CD4-positive, alpha-beta T cell (primary cell): ENCODE measurements at regions not wholly inside any gene's neighbourhood (a gene's known extent, or its start where the extent isn't known, plus 50 kb on each side); places are given as distances from the start of the nearest gene placed in this dataset.

Experiments
- ATAC-seq: fragments of 200-7000 bp; cut with Tn5 transposase; one replicate; pipeline ENCODE4 v1.10.0; 2022; ENCODE audit warnings: mild to moderate bottlenecking; ENCODE audit not compliant: poor library complexity
- CTCF ChIA-PET: fragments of 350-600 bp; sonication (Branson Sonifier 250); formaldehyde crosslinking; loops from one replicate; lab custom pipeline; 2021; ENCODE audit warnings: antibody characterized with exemption, inconsistent platforms; lab: Charles Lee
- POLR2A ChIA-PET: fragments of 350-600 bp; sonication (Branson Sonifier 250); formaldehyde crosslinking; loops from one replicate; lab custom pipeline; 2021; ENCODE audit warnings: antibody characterized with exemption, inconsistent platforms; lab: Charles Lee
- DNase-seq, 14 experiments: peaks; one replicate each; pipeline ENCODE4 v3.0.0-alpha.2; 2013 to 2020; ENCODE audit warnings: mixed read lengths in 2 of 14
- H3K27ac ChIP-seq, 2 donors: one replicate each; pipeline versions ENCODE4 v1.5.1 to v1.7.0; 2013; ENCODE audit warnings: low read length in 2 of 2, low read depth in 1 of 2, mild to moderate bottlenecking in 1 of 2
- H3K27me3 ChIP-seq, 2 experiments: 1 replicate in 1 of 2; 2 replicates in 1 of 2; pipeline versions ENCODE4 v1.6.1 to v1.7.0; 2013; ENCODE audit warnings: low read length in 2 of 2, control low read depth in 1 of 2, mild to moderate bottlenecking in 1 of 2, moderate library complexity in 1 of 2; ENCODE audit not compliant: insufficient read depth in 2 of 2, control insufficient read depth in 1 of 2
- H3K36me3 ChIP-seq: one replicate; pipeline ENCODE4 v1.6.1; 2013; ENCODE audit warnings: low read length, control low read depth; ENCODE audit not compliant: insufficient read depth
- H3K4me1 ChIP-seq: one replicate; pipeline ENCODE4 v1.6.1; 2013; ENCODE audit warnings: low read length, control low read depth; ENCODE audit not compliant: insufficient read depth
- H3K4me3 ChIP-seq: one replicate; pipeline ENCODE4 v1.5.1; 2013; ENCODE audit warnings: mild to moderate bottlenecking, low read length, moderate library complexity
- H3K9me3 ChIP-seq, 2 experiments: 1 replicate in 1 of 2; 2 replicates in 1 of 2; pipeline versions ENCODE4 v1.6.1 to v1.7.0; 2013; ENCODE audit warnings: low read length in 2 of 2, mild to moderate bottlenecking in 2 of 2, control low read depth in 1 of 2, moderate library complexity in 1 of 2; ENCODE audit not compliant: control insufficient read depth in 1 of 2, insufficient read depth in 1 of 2
- H3K27ac Mint-ChIP-seq: one replicate; pipeline ENCODE4 v1.8.0; 2020; ENCODE audit warnings: mixed read lengths
- H3K27me3 Mint-ChIP-seq: one replicate; pipeline ENCODE4 v1.8.0; 2021; ENCODE audit warnings: mixed read lengths
- H3K36me3 Mint-ChIP-seq: one replicate; pipeline ENCODE4 v1.8.0; 2021; ENCODE audit warnings: low read depth, mixed read lengths
- H3K4me1 Mint-ChIP-seq: one replicate; pipeline ENCODE4 v1.8.0; 2021; ENCODE audit warnings: low read depth, mixed read lengths
- H3K4me3 Mint-ChIP-seq: one replicate; pipeline ENCODE4 v1.8.0; 2020; ENCODE audit warnings: mild to moderate bottlenecking, mixed read lengths
- H3K9me3 Mint-ChIP-seq: one replicate; pipeline ENCODE4 v1.8.0; 2020; ENCODE audit warnings: mixed read lengths
- CTCF ChIP-seq: fragments of 200-600 bp; IDR thresholded peaks from one replicate; pipeline ENCODE4 v1.8.0; 2022; ENCODE audit warnings: antibody characterized with exemption, mild to moderate bottlenecking
- intact Hi-C, 2 experiments: fragments of 100-400 bp; cut with DNase I in 1 of 2; cut with micrococcal nuclease in 1 of 2; formaldehyde crosslinking; loops; one replicate each; pipeline versions ENCODE4 v1.15.1 to v1.9.0; 2023 to 2025; cut with DNase I, micrococcal nuclease

GRCh38 chr3:63746211-63746610 is 72.9 kb upstream of the C3orf49 start:
- no peaks in the 10 kb centered on the region for H3K4me1 Mint-ChIP-seq
- no peak overlapping the region for H3K4me3 Mint-ChIP-seq

GRCh38 chr3:63751459-63751858 is 67.6 kb upstream of the C3orf49 start:
- Histone ChIP-seq H3K27ac (no peak overlapping the region), H3K27me3 (no peaks in the 10 kb centered on the region), H3K4me1 (no peaks in the 10 kb centered on the region), H3K9me3 (no peaks in the 10 kb centered on the region), H3K4me3 (no peak overlapping the region), H3K36me3 (no peaks in the 10 kb centered on the region)
- ATAC-seq: no peak
- H3K4me1 Mint-ChIP-seq: no peaks in the 10 kb centered on the region
- peaks cover 5% of the 10 kb centered on the region for H3K9me3 Mint-ChIP-seq
- no peak for DNase-seq
- TF ChIP-seq CTCF: no peak
- intact Hi-C loops: no loop called here
- H3K4me3 Mint-ChIP-seq: no peak overlapping the region
- ChIA-PET POLR2A (no interaction called here), CTCF (interaction anchor here (0.9 kb wide), 1 partner anchor 10 kb away, joined by 3 read pairs; no protein-coding TSS in a partner anchor)
- no peaks in the 10 kb centered on the region for H3K36me3 Mint-ChIP-seq
- no peak overlapping the region for H3K27ac Mint-ChIP-seq
- no peaks in the 10 kb centered on the region for H3K27me3 Mint-ChIP-seq

More at GRCh38 chr3:63746211-63746610, 72.9 kb upstream of the C3orf49 start:
- CTCF ChIA-PET: no interaction called here
- no peaks in the 10 kb centered on the region for H3K9me3 ChIP-seq
- POLR2A ChIA-PET: no interaction called here
- ATAC-seq (no peak), DNase-seq (no peak)
- no peak overlapping the region for H3K27ac ChIP-seq
- Mint-ChIP-seq H3K27me3 (no peaks in the 10 kb centered on the region), H3K36me3 (no peaks in the 10 kb centered on the region), H3K9me3 (peaks cover 8% of the 10 kb centered on the region), H3K27ac (no peak overlapping the region)
- H3K4me1 ChIP-seq: no peaks in the 10 kb centered on the region
- no peaks in the 10 kb centered on the region for H3K27me3 ChIP-seq
- intact Hi-C loops: no loop called here
- H3K4me3 ChIP-seq: no peak overlapping the region
- no peak for TF ChIP-seq CTCF
- no peaks in the 10 kb centered on the region for H3K36me3 ChIP-seq

DNA sequence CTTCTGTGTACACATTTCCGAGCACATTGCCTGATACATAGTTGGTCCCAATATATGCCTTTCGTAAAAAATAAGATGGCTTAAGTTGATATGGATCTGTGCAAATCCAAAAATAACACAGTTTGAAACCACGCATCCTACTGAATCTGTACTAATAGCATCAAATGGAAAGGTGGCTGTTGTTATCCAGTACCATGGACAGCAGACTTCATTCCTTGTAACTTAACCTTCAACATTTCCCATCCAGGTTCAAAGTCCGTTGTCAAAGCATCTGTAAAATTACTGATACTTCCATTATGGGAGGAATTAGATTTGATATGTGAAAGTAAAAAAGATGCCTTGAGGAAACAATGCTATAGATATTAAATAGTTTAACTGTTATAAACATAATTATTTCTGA is 65.5 kb upstream of the C3orf49 start:
- Histone ChIP-seq H3K27ac (no peak overlapping the region), H3K27me3 (no peaks in the 10 kb centered on the region), H3K4me3 (no peak overlapping the region), H3K36me3 (no peaks in the 10 kb centered on the region), H3K9me3 (no peaks in the 10 kb centered on the region), H3K4me1 (no peaks in the 10 kb centered on the region)
- no peaks in the 10 kb centered on the region for H3K27me3 Mint-ChIP-seq
- ATAC-seq: no peak
- no peak for TF ChIP-seq CTCF
- H3K4me3 Mint-ChIP-seq: no peak overlapping the region
- no peaks in the 10 kb centered on the region for H3K4me1 Mint-ChIP-seq
- H3K36me3 Mint-ChIP-seq: no peaks in the 10 kb centered on the region
- no peak for DNase-seq
- ChIA-PET CTCF (no interaction called here), POLR2A (no interaction called here)
- intact Hi-C loops: no loop called here
- H3K27ac Mint-ChIP-seq: no peak overlapping the region
- H3K9me3 Mint-ChIP-seq: no peaks in the 10 kb centered on the region
